Hepatocyte (in vitro differentiated cells): ENCODE measurements at regions not wholly inside any gene's neighbourhood (a gene's known extent, or its start where the extent isn't known, plus 50 kb on each side); places are given as distances from the start of the nearest gene placed in this dataset.

Experiments used
- CTCF ChIP-seq: fragments of 200-600 bp; sonication (generic); IDR thresholded peaks from 2 replicates; pipeline ENCODE4 v1.5.1; 2016; ENCODE audit warnings: antibody characterized with exemption, mild to moderate bottlenecking; ENCODE audit not compliant: poor library complexity
- EZH2 ChIP-seq: fragments of 200-600 bp; sonication (generic); IDR thresholded peaks from 2 replicates; pipeline ENCODE4 v1.6.1; 2016; ENCODE audit warnings: antibody characterized with exemption, mild to moderate bottlenecking, borderline replicate concordance

DNA sequence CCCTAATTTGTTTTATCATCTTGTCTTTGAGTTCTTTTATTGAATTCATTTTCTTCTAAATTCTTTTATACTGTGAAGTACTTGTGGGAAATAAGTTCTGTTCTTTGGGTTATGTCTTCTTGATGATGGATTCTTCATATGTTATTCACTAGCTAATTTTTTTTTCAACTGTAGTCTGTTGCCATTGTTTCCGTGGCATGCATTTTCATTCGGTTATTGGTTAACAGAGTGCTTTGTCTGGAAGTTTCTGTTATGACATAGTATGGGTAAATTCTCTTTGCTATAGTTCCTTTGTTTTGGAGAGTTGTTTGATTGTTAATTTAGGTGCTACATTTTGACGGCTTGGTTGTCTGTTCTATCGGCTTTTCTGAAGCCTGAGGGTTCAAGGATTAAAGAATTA, 184.9 kb upstream of the AADAT start:
- TF ChIP-seq CTCF (no peak), EZH2 (no peak)
